Smooth muscle cell (in vitro differentiated cells): ENCODE measurements at regions not wholly inside any gene's neighbourhood (a gene's known extent, or its start where the extent isn't known, plus 50 kb on each side); places are given as distances from the start of the nearest gene placed in this dataset.

Experiments
- DNase-seq: peaks from one replicate; lab custom pipeline; 2025; ENCODE audit not compliant: unreplicated experiment; lab: John Stamatoyannopoulos, UW
- H2AFZ ChIP-seq: fragments of 200-600 bp; sonication (generic); 2 replicates; pipeline ENCODE4 v1.6.0; 2016; ENCODE audit warnings: antibody characterized with exemption, low read depth, mild to moderate bottlenecking
- H3F3A ChIP-seq: fragments of 200-600 bp; sonication (generic); 2 replicates; pipeline ENCODE4 v1.6.0; 2017; ENCODE audit warnings: antibody characterized with exemption, low read depth
- H3K27ac ChIP-seq: fragments of 200-600 bp; sonication (generic); 2 replicates; pipeline ENCODE4 v1.5.1; 2016; ENCODE audit warnings: low read depth, mild to moderate bottlenecking
- H3K27me3 ChIP-seq: fragments of 200-600 bp; sonication (generic); 2 replicates; pipeline ENCODE4 v1.6.1; 2016; ENCODE audit warnings: low read depth, mild to moderate bottlenecking
- H3K36me3 ChIP-seq: fragments of 200-600 bp; sonication (generic); 2 replicates; pipeline ENCODE4 v1.5.1; 2016; ENCODE audit warnings: low read depth
- H3K4me1 ChIP-seq: fragments of 200-600 bp; sonication (generic); 2 replicates; pipeline ENCODE4 v1.5.1; 2016; ENCODE audit warnings: low read depth
- H3K4me2 ChIP-seq: fragments of 200-600 bp; sonication (generic); 2 replicates; pipeline ENCODE4 v1.6.0; 2016; ENCODE audit warnings: mild to moderate bottlenecking
- H3K4me3 ChIP-seq: fragments of 200-600 bp; sonication (generic); 2 replicates; pipeline ENCODE4 v1.5.1; 2016; ENCODE audit warnings: mild to moderate bottlenecking
- H3K79me2 ChIP-seq: fragments of 200-600 bp; sonication (generic); 2 replicates; pipeline ENCODE4 v1.6.0; 2016; ENCODE audit warnings: low read depth, mild to moderate bottlenecking
- H3K9ac ChIP-seq: fragments of 200-600 bp; sonication (generic); 2 replicates; pipeline ENCODE4 v1.6.0; 2016; ENCODE audit warnings: low read depth
- H3K9me3 ChIP-seq: fragments of 200-600 bp; sonication (generic); replicated peaks from 2 replicates; pipeline ENCODE4 v1.5.1; 2016; ENCODE audit warnings: low read depth
- H4K20me1 ChIP-seq: fragments of 200-600 bp; sonication (generic); 2 replicates; pipeline ENCODE4 v1.6.0; 2016; ENCODE audit warnings: low read depth
- WGBS: methylation state at CpG from one replicate; pipeline ENCODE4 v1.1.7; 2016; ENCODE audit warnings: low lambda C conversion rate; 5-methylcytosine and 5-hydroxymethylcytosine counted together
- TF ChIP-seq, protein P1 (sequence below): fragments of 200-600 bp; sonication (generic); IDR thresholded peaks from 2 replicates; pipeline ENCODE4 v1.5.1; 2017; ENCODE audit warnings: borderline replicate concordance, mild to moderate bottlenecking, antibody characterized with exemption; ENCODE audit not compliant: insufficient read depth, poor library complexity, severe bottlenecking

DNA sequence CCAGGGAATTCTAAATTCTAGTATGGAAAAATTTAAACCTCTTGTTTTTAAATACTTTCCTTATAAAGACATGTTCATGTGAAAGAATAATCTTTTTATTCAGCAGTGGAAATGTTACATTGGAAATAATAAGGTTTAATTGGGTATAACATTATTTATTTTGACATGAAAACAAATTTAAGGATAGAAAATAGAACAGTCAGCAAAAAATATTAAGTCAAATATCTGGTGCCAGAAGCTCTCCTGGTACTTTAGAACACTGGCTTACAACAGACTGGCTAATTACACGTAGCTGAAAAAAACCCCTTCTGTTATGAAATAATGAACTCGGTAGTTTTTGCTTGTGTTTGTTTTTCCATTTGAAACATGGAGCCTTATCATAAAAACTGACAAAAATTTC lies 447.9 kb downstream of the DSEL start:
- Histone ChIP-seq H3K9ac (no peak overlapping the region), H3K4me3 (no peak overlapping the region), H3K36me3 (no peaks in the 10 kb centered on the region), H3K4me2 (no peak overlapping the region), H3K79me2 (no peaks in the 10 kb centered on the region), H3K9me3 (no peaks in the 10 kb centered on the region), H2AFZ (no peak overlapping the region), H3K27ac (no peak overlapping the region), H3K4me1 (no peaks in the 10 kb centered on the region), H3K27me3 (no peaks in the 10 kb centered on the region), H4K20me1 (no peaks in the 10 kb centered on the region), H3F3A (no peaks in the 10 kb centered on the region)
- TF ChIP-seq, protein P1, sequence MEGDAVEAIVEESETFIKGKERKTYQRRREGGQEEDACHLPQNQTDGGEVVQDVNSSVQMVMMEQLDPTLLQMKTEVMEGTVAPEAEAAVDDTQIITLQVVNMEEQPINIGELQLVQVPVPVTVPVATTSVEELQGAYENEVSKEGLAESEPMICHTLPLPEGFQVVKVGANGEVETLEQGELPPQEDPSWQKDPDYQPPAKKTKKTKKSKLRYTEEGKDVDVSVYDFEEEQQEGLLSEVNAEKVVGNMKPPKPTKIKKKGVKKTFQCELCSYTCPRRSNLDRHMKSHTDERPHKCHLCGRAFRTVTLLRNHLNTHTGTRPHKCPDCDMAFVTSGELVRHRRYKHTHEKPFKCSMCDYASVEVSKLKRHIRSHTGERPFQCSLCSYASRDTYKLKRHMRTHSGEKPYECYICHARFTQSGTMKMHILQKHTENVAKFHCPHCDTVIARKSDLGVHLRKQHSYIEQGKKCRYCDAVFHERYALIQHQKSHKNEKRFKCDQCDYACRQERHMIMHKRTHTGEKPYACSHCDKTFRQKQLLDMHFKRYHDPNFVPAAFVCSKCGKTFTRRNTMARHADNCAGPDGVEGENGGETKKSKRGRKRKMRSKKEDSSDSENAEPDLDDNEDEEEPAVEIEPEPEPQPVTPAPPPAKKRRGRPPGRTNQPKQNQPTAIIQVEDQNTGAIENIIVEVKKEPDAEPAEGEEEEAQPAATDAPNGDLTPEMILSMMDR = no peak
- DNase-seq = no peak
- 81% methylated on average over 2 of the region's 2 CpGs for WGBS

- Histone ChIP-seq H3K79me2 (no peaks in the 10 kb centered on the region), H3K4me3 (no peak overlapping the region), H3K27ac (no peak overlapping the region), H4K20me1 (no peaks in the 10 kb centered on the region), H3K36me3 (no peaks in the 10 kb centered on the region), H3K9me3 (no peaks in the 10 kb centered on the region), H3K4me1 (no peaks in the 10 kb centered on the region), H2AFZ (no peak overlapping the region), H3F3A (no peaks in the 10 kb centered on the region), H3K27me3 (no peaks in the 10 kb centered on the region), H3K9ac (no peak overlapping the region), H3K4me2 (no peak overlapping the region)
- 86% methylated on average over 6 of the region's 6 CpGs for WGBS
- no peak for DNase-seq
- TF ChIP-seq, protein P1 = no peak
Observed at GRCh38 chr18:67047334-67047733, 443.4 kb upstream of the CDH19 start.

- WGBS = 97% methylated on average over 11 of the region's 11 CpGs
- Histone ChIP-seq H3K4me2 (no peak overlapping the region), H2AFZ (no peak overlapping the region), H3K27ac (no peak overlapping the region), H3K27me3 (no peaks in the 10 kb centered on the region), H3K79me2 (no peaks in the 10 kb centered on the region), H3K9ac (no peak overlapping the region), H3K4me1 (no peaks in the 10 kb centered on the region), H3K4me3 (no peak overlapping the region), H3K36me3 (no peaks in the 10 kb centered on the region), H3K9me3 (no peaks in the 10 kb centered on the region), H4K20me1 (no peaks in the 10 kb centered on the region), H3F3A (no peaks in the 10 kb centered on the region)
- DNase-seq = no peak
- TF ChIP-seq, protein P1 = no peak
Observed at GRCh38 chr18:67043276-67043675, 439.4 kb upstream of the CDH19 start.

DNA sequence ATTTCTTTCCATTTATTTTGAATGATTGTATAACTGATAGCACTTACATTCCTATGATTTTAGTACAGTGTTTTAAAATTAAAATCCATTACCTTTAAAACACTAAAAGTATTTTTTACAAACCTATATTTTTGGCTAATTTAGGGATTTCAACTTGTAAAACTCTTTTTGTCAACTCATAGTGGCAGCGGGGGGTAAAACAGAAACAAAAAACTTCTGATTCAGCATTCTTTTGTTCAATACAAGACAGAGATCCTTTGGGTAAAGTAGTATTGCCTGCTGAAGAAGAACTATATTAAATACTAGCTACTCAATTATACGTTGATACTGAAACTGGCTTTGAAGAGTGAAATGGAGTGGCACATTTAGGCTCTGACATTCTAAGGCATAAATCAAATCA lies 437.4 kb upstream of the CDH19 start:
- Histone ChIP-seq H4K20me1 (no peaks in the 10 kb centered on the region), H3K4me2 (no peak overlapping the region), H3K79me2 (no peaks in the 10 kb centered on the region), H3K36me3 (no peaks in the 10 kb centered on the region), H3K4me3 (no peak overlapping the region), H3K4me1 (no peaks in the 10 kb centered on the region), H3K27me3 (no peaks in the 10 kb centered on the region), H3K27ac (no peak overlapping the region), H3K9me3 (no peaks in the 10 kb centered on the region), H3F3A (no peaks in the 10 kb centered on the region), H3K9ac (no peak overlapping the region), H2AFZ (no peak overlapping the region)
- WGBS = 84% methylated on average over 2 of the region's 2 CpGs
- TF ChIP-seq, protein P1 = no peak
- DNase-seq = no peak
